ENCODE measurements at regions not wholly inside any gene's neighbourhood (a gene's known extent, or its start where the extent isn't known, plus 50 kb on each side); places are given as distances from the start of the nearest gene placed in this dataset.

DNA sequence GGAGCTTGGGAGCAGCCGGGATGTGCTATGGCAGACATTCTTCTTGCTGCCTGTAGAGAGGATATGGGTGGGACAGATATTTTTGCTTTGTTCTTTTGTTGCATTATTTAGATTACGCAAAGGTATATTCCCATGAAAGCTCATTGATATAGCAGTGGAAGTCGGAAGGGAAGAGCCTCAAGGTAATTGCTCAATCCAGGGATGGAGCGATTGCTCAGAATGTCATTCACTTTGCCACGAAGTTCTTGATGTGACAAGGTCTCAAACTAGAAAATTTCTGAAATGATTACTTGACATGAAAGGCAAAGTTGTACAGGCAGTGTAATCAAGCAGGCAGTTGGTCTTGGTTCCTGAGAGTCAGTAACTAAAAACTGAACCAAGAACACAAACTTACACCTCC, 615.6 kb upstream of the CDH4 start:
- Mint-ChIP-seq H3K36me3 (ENCODE audit: low read depth) (no peaks in the 10 kb centered on the region), H3K4me3 (no peak overlapping the region), H3K27ac (no peak overlapping the region), H3K27me3 (ENCODE audit: low read depth, poor library complexity) (peaks cover 12% of the 10 kb centered on the region), H3K4me1 (peaks cover 20% of the 10 kb centered on the region), H3K9me3 (peaks cover 6% of the 10 kb centered on the region)
- no peak for DNase-seq
- TF ChIP-seq, protein P1, sequence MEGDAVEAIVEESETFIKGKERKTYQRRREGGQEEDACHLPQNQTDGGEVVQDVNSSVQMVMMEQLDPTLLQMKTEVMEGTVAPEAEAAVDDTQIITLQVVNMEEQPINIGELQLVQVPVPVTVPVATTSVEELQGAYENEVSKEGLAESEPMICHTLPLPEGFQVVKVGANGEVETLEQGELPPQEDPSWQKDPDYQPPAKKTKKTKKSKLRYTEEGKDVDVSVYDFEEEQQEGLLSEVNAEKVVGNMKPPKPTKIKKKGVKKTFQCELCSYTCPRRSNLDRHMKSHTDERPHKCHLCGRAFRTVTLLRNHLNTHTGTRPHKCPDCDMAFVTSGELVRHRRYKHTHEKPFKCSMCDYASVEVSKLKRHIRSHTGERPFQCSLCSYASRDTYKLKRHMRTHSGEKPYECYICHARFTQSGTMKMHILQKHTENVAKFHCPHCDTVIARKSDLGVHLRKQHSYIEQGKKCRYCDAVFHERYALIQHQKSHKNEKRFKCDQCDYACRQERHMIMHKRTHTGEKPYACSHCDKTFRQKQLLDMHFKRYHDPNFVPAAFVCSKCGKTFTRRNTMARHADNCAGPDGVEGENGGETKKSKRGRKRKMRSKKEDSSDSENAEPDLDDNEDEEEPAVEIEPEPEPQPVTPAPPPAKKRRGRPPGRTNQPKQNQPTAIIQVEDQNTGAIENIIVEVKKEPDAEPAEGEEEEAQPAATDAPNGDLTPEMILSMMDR (IDR thresholded peaks at IDR 0.05), result no peak

DNA sequence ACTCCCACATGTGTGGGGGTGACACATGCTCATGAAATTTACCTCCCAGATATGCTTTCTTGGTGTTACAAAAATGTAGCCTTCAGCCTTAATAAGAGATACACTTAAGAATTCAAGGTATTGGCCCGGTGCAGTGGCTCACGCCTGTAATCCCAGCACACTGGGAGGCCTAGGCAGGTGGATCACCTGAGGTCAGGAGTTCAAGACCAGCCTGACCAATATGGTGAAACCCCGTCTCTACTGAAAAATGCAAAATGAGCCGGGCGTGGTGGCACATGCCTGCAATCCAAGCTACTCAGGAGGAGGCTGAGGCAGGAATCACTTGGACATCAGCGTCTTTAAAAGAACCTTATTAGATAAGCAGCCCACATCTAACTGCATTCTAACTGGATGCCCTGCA, 614.3 kb upstream of the CDH4 start:
- H3K36me3 Mint-ChIP-seq (ENCODE audit: low read depth), result no peaks in the 10 kb centered on the region
- H3K27ac Mint-ChIP-seq, result no peak overlapping the region

DNA sequence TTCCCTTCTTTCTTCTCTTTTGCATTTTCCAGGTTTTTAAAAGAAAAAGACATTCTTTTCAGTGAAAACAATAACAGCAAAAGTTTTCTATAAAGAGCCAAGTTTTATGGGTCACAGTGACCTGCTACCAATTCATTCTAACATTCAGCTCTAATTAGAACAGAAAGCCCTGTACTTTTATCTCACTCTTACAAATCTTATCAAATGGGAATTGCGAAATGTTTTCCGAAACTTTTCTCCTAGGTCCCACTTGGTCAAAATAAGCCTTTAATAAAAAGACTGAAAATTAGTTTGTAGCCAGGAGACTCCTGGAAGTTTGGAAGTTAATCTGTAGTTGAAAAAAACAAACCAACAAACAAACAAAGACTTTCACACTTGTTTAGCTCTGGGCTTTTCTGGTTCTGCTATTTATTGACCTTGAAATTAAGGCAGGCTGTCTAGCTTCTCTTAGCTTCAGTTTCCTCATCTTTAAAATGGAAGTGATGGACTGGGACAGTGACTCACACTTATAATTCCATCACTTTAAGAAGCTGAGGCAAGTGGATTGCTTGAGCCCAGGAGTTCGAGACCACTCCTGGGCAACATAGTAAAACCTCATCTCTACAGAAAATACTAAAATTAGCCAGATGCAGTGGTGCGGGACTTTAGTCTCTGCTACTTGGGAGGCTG, 613.5 kb upstream of the CDH4 start:
- Mint-ChIP-seq H3K4me3 (no peak overlapping the region), H3K36me3 (ENCODE audit: low read depth) (no peaks in the 10 kb centered on the region), H3K4me1 (peaks cover 6% of the 10 kb centered on the region), H3K27ac (no peak overlapping the region), H3K27me3 (ENCODE audit: low read depth, poor library complexity) (peaks cover 14% of the 10 kb centered on the region), H3K9me3 (peaks cover 6% of the 10 kb centered on the region)
- DNase-seq, result no peak
- TF ChIP-seq, protein P1 (IDR thresholded peaks at IDR 0.05), result no peak

More for the DNA sequence above, 614.3 kb upstream of the CDH4 start:
- Mint-ChIP-seq H3K4me3 (no peak overlapping the region), H3K4me1 (peaks cover 6% of the 10 kb centered on the region), H3K27me3 (ENCODE audit: low read depth, poor library complexity) (peaks cover 9% of the 10 kb centered on the region), H3K9me3 (peaks cover 6% of the 10 kb centered on the region)
- DNase-seq, result no peak
- TF ChIP-seq, protein P1 (IDR thresholded peaks at IDR 0.05), result no peak

DNA sequence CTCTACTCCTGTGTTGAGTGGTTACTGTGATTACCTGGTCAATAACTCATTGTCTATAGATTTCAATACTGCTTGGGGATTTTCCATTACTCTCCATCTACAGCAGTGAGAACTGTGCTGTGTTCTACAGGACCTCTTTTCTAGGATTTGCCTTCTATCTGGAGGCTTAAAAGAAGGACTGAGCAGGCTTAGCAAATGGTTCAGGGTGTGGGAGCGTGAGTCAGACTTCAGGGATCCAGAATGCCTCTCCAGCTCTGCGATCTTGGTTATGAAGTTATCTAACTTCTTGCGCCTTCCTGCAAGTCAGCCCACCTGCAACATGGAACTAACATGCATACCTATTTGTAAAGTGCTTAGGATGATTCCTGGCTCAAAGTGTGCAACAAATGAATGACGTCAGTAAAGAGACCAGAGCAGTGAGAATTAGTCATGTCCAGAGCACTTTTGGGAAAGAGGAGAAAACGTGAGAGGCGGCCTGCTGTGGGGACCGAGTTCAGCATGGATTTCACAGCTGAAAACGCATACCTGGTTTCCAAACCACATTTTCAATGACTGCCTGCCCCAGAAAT, 610.1 kb upstream of the CDH4 start:
- H3K27me3 Mint-ChIP-seq (ENCODE audit: low read depth, poor library complexity), result peaks cover 6% of the 10 kb centered on the region
- TF ChIP-seq, protein P1 (IDR thresholded peaks at IDR 0.05), result no peak
- H3K36me3 Mint-ChIP-seq (ENCODE audit: low read depth), result no peaks in the 10 kb centered on the region
- DNase-seq, result no peak
- no peak overlapping the region for H3K27ac Mint-ChIP-seq
- H3K9me3 Mint-ChIP-seq, result peaks cover 7% of the 10 kb centered on the region
- peaks cover 6% of the 10 kb centered on the region for H3K4me1 Mint-ChIP-seq
- H3K4me3 Mint-ChIP-seq, result no peak overlapping the region

DNA sequence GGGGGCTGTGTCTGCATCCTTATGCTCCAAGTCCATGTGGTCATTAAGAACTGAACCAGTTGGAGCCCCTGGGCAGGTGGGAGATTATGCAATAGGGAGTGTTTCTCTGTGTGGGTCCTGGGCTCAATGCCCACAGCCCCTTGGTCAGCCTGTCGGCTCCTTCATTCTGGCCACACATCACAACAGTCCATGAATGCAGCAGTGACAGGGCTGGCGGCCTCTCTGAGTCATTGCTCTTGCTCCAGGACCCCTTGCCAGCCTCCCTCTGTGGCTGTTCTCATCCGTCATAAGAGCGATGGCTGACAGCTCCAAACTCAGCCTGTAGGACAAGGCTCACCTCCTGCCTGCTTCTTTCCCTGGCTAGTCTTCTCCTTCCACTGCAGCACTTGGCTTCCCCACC, 609.5 kb upstream of the CDH4 start:
- no peaks in the 10 kb centered on the region for H3K36me3 Mint-ChIP-seq (ENCODE audit: low read depth)
- no peak overlapping the region for H3K4me3 Mint-ChIP-seq
- no peak for DNase-seq
- TF ChIP-seq, protein P1 (IDR thresholded peaks at IDR 0.05), result no peak
- H3K9me3 Mint-ChIP-seq, result peaks cover 10% of the 10 kb centered on the region
- H3K4me1 Mint-ChIP-seq, result peaks cover 6% of the 10 kb centered on the region
- H3K27me3 Mint-ChIP-seq (ENCODE audit: low read depth, poor library complexity), result peaks cover 7% of the 10 kb centered on the region
- H3K27ac Mint-ChIP-seq, result no peak overlapping the region

DNA sequence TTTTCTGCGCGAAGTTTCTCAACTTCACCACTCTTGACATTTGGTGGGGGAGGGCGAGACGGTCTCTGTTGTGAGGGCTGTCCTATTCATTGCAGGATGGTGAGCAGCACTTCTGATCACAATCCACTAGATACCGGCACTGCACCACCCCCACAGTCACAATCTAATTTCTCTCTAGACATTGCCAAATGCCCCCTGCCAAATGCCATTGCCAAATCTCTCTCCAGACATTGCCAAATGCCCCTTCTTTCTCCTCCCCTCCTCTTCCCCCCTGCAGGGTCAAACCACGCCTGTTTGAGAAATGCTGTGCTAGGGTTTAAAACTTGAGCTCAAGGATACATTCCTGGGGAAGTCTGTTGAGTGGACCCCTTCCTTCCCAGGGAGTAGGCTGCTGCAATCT, 603.5 kb upstream of the CDH4 start:
- Mint-ChIP-seq H3K27me3 (ENCODE audit: low read depth, poor library complexity) (peaks cover 3% of the 10 kb centered on the region), H3K27ac (no peak overlapping the region), H3K36me3 (ENCODE audit: low read depth) (no peaks in the 10 kb centered on the region), H3K4me1 (no peaks in the 10 kb centered on the region), H3K4me3 (no peak overlapping the region), H3K9me3 (peaks cover 16% of the 10 kb centered on the region)
- TF ChIP-seq, protein P1 (IDR thresholded peaks at IDR 0.05), result no peak
- DNase-seq, result no peak
